ENCODE measurements at regions not wholly inside any gene's neighbourhood (a gene's known extent, or its start where the extent isn't known, plus 50 kb on each side); places are given as distances from the start of the nearest gene placed in this dataset.

DNA sequence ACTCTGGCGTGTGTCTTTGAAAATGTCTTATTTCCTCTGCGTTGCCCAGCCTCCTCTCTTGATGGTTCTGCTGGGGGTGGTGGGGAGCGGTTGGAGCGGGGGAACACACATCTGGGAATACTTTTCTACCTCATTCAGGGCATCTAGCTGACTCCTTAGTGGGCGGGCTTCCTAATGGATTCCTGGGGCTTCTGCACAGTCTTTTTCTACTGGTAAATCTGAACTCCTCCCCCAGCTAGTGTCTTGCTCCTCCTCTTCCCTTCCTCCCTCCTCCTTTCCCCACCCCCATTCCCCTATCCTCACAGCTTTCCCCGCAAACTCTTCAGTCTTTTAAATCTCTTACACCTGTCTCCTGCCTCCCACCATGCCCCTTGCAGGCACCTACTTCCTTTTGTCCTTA is 74.4 kb downstream of the PRL start:
- TF ChIP-seq, protein P1, sequence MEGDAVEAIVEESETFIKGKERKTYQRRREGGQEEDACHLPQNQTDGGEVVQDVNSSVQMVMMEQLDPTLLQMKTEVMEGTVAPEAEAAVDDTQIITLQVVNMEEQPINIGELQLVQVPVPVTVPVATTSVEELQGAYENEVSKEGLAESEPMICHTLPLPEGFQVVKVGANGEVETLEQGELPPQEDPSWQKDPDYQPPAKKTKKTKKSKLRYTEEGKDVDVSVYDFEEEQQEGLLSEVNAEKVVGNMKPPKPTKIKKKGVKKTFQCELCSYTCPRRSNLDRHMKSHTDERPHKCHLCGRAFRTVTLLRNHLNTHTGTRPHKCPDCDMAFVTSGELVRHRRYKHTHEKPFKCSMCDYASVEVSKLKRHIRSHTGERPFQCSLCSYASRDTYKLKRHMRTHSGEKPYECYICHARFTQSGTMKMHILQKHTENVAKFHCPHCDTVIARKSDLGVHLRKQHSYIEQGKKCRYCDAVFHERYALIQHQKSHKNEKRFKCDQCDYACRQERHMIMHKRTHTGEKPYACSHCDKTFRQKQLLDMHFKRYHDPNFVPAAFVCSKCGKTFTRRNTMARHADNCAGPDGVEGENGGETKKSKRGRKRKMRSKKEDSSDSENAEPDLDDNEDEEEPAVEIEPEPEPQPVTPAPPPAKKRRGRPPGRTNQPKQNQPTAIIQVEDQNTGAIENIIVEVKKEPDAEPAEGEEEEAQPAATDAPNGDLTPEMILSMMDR (IDR thresholded peaks at IDR 0.05; ENCODE audit: low read depth, low read length, poor library complexity, severe bottlenecking): no peak
- no peak for TF ChIP-seq EZH2phosphoT487 (IDR thresholded peaks at IDR 0.05; ENCODE audit: borderline replicate concordance, low read length)

All from DOHH2 (cell line).